IMR-90 (cell line): ENCODE measurements at regions not wholly inside any gene's neighbourhood (a gene's known extent, or its start where the extent isn't known, plus 50 kb on each side); places are given as distances from the start of the nearest gene placed in this dataset.

Experiments
- ATAC-seq: fragments of 200-7000 bp; cut with Tn5 transposase; 2 replicates; pipeline ENCODE4 v1.9.1; 2020; ENCODE audit warnings: low read depth, mild to moderate bottlenecking, moderate library complexity
- BruUV-seq: library from RNA; stranded (reverse); fragments of 400-500 nt; replicated peaks from 2 replicates; lab custom pipeline; 2021; lab: Mats Ljungman, UMichigan
- CTCF ChIA-PET: fragments of 300-600 bp; formaldehyde crosslinking; extraction: SDS; loops from one replicate; lab custom pipeline; 2021; ENCODE audit warnings: antibody characterized with exemption; lab: Yijun Ruan, JAX
- POLR2A ChIA-PET: fragments of 300-600 bp; sonication (Branson Sonifier 250); formaldehyde crosslinking; loops from one replicate; lab custom pipeline; 2022; ENCODE audit warnings: antibody characterized with exemption; ENCODE audit not compliant: unreplicated experiment; lab: Charles Lee
- DNase-seq: peaks from one replicate; pipeline ENCODE4 v3.0.0; 2013
- H2AFZ ChIP-seq: replicated peaks from 2 replicates; pipeline ENCODE3; 2013; ENCODE audit warnings: low read length, mild to moderate bottlenecking; ENCODE audit not compliant: poor library complexity
- H2AK5ac ChIP-seq: 2 replicates; pipeline ENCODE4 v1.6.1; 2013; ENCODE audit warnings: low read depth, low read length, inconsistent platforms
- H2AK9ac ChIP-seq: replicated peaks from 2 replicates; pipeline ENCODE3; 2013; ENCODE audit warnings: mild to moderate bottlenecking, low read depth, low read length, moderate library complexity; ENCODE audit not compliant: poor library complexity
- H2BK120ac ChIP-seq: 2 replicates; pipeline ENCODE4 v1.6.1; 2013; ENCODE audit warnings: low read depth, low read length, inconsistent platforms
- H2BK15ac ChIP-seq: 3 replicates; pipeline ENCODE4 v1.6.1; 2013; ENCODE audit warnings: low read depth, low read length, inconsistent platforms
- H2BK20ac ChIP-seq: 2 replicates; pipeline ENCODE4 v1.6.1; 2013; ENCODE audit warnings: low read depth, mild to moderate bottlenecking, inconsistent platforms, low read length, moderate library complexity
- H2BK5ac ChIP-seq: 2 replicates; pipeline ENCODE4 v1.6.1; 2013; ENCODE audit warnings: mild to moderate bottlenecking, low read depth, low read length, inconsistent platforms; ENCODE audit not compliant: poor library complexity, severe bottlenecking
- H3K14ac ChIP-seq: replicated peaks from 2 replicates; pipeline ENCODE4 v1.6.1; 2013; ENCODE audit warnings: low read depth, low read length, inconsistent platforms
- H3K18ac ChIP-seq: 2 replicates; pipeline ENCODE4 v1.6.1; 2013; ENCODE audit warnings: low read depth, low read length, control low read depth
- H3K23ac ChIP-seq: 2 replicates; pipeline ENCODE4 v1.6.1; 2013; ENCODE audit warnings: low read depth, low read length, inconsistent platforms
- H3K27ac ChIP-seq: 2 replicates; pipeline ENCODE4 v1.5.1; 2013; ENCODE audit warnings: mild to moderate bottlenecking, control low read depth, low read length; ENCODE audit not compliant: insufficient read depth
- H3K27me3 ChIP-seq: 2 replicates; pipeline ENCODE4 v1.6.1; 2013; ENCODE audit warnings: low read length; ENCODE audit not compliant: control insufficient read depth, insufficient read depth
- H3K36me3 ChIP-seq: 2 replicates; pipeline ENCODE4 v1.6.1; 2013; ENCODE audit warnings: low read length, mixed read lengths; ENCODE audit not compliant: control insufficient read depth, insufficient read depth
- H3K4ac ChIP-seq: 2 replicates; pipeline ENCODE4 v1.6.1; 2013; ENCODE audit warnings: low read depth, low read length, inconsistent platforms
- H3K4me1 ChIP-seq: 2 replicates; pipeline ENCODE4 v1.6.1; 2013; ENCODE audit warnings: low read length, mixed read lengths; ENCODE audit not compliant: control insufficient read depth, insufficient read depth
- H3K4me2 ChIP-seq: 2 replicates; pipeline ENCODE4 v1.6.1; 2013; ENCODE audit warnings: low read depth, mild to moderate bottlenecking, control low read depth, low read length, moderate library complexity
- H3K4me3 ChIP-seq: 2 replicates; pipeline ENCODE4 v1.5.1; 2013; ENCODE audit warnings: low read depth, mild to moderate bottlenecking, control low read depth, low read length, moderate library complexity; ENCODE audit not compliant: insufficient read depth
- H3K56ac ChIP-seq: 2 replicates; pipeline ENCODE4 v1.6.1; 2013; ENCODE audit warnings: low read length, inconsistent platforms; ENCODE audit not compliant: insufficient read depth; ENCODE audit errors: extremely low read depth
- H3K79me1 ChIP-seq, 2 experiments: 2 replicates each; pipeline ENCODE4 v1.6.1; 2013; ENCODE audit warnings: low read length in 2 of 2, inconsistent platforms in 1 of 2, low read depth in 1 of 2
- H3K9ac ChIP-seq: 2 replicates; pipeline ENCODE4 v1.6.1; 2013; ENCODE audit warnings: low read depth, low read length, control low read depth
- H3K9me1 ChIP-seq: 2 replicates; pipeline ENCODE4 v1.6.1; 2013; ENCODE audit warnings: low read length, inconsistent platforms; ENCODE audit not compliant: insufficient read depth
- H3K9me3 ChIP-seq: 2 replicates; pipeline ENCODE4 v1.6.1; 2013; ENCODE audit warnings: low read length; ENCODE audit not compliant: control insufficient read depth, insufficient read depth
- H4K20me1 ChIP-seq: 2 replicates; pipeline ENCODE4 v1.6.1; 2013; ENCODE audit warnings: low read length, inconsistent platforms; ENCODE audit not compliant: insufficient read depth
- H4K5ac ChIP-seq: 2 replicates; pipeline ENCODE4 v1.6.1; 2013; ENCODE audit warnings: mild to moderate bottlenecking, low read depth, low read length, control low read depth
- H4K8ac ChIP-seq, 2 experiments: 2 replicates each; pipeline ENCODE4 v1.6.1; 2013; ENCODE audit warnings: low read depth in 2 of 2, low read length in 2 of 2, control low read depth in 1 of 2, inconsistent platforms in 1 of 2
- H4K91ac ChIP-seq: 2 replicates; pipeline ENCODE4 v1.6.1; 2013; ENCODE audit warnings: low read depth, low read length, inconsistent platforms; ENCODE audit not compliant: insufficient read depth
- BHLHE40 ChIP-seq: fragments of 150-350 bp; IDR thresholded peaks from 2 replicates; pipeline ENCODE4 v1.6.1; 2016; ENCODE audit warnings: mild to moderate bottlenecking, low read depth, low read length
- CEBPB ChIP-seq: IDR thresholded peaks from 2 replicates; pipeline ENCODE4 v1.6.1; 2012; ENCODE audit warnings: low read depth, low read length, improper control_type of control experiment
- CHD1 ChIP-seq: IDR thresholded peaks from 2 replicates; pipeline ENCODE4 v1.6.1; 2012; ENCODE audit warnings: low read depth, low read length, improper control_type of control experiment
- CTCF ChIP-seq: conservative IDR thresholded peaks from 2 replicates; pipeline ENCODE4 v1.5.1; 2012; ENCODE audit warnings: mild to moderate bottlenecking, low read depth, low read length, improper control_type of control experiment
- ELK1 ChIP-seq: fragments of 150-350 bp; IDR thresholded peaks from 2 replicates; pipeline ENCODE4 v1.6.1; 2016; ENCODE audit warnings: low read depth, mild to moderate bottlenecking, low read length, moderate library complexity, borderline replicate concordance
- FOS ChIP-seq: fragments of 150-350 bp; IDR thresholded peaks from 2 replicates; pipeline ENCODE4 v1.6.1; 2016; ENCODE audit warnings: low read depth, low read length
- MAFK ChIP-seq: IDR thresholded peaks from 2 replicates; pipeline ENCODE4 v1.6.1; 2012; ENCODE audit warnings: low read depth, low read length, improper control_type of control experiment
- MAZ ChIP-seq: IDR thresholded peaks from 2 replicates; pipeline ENCODE4 v1.6.1; 2012; ENCODE audit warnings: low read depth, mild to moderate bottlenecking, low read length, improper control_type of control experiment, moderate library complexity, borderline replicate concordance
- MXI1 ChIP-seq: IDR thresholded peaks from 2 replicates; pipeline ENCODE4 v1.6.1; 2012; ENCODE audit warnings: low read depth, mild to moderate bottlenecking, low read length, moderate library complexity, borderline replicate concordance
- NFE2L2 ChIP-seq: fragments of 150-350 bp; IDR thresholded peaks from 2 replicates; pipeline ENCODE4 v1.6.1; 2016; ENCODE audit warnings: low read depth, mild to moderate bottlenecking, low read length
- POLR2A ChIP-seq: IDR thresholded peaks from 2 replicates; pipeline ENCODE4 v1.6.1; 2012; ENCODE audit warnings: mild to moderate bottlenecking, low read depth, low read length
- RAD21 ChIP-seq: IDR thresholded peaks from 2 replicates; pipeline ENCODE4 v1.6.1; 2012; ENCODE audit warnings: low read length, improper control_type of control experiment
- RCOR1 ChIP-seq: IDR thresholded peaks from 2 replicates; pipeline ENCODE4 v1.6.1; 2012; ENCODE audit warnings: mild to moderate bottlenecking, low read length, improper control_type of control experiment; ENCODE audit not compliant: insufficient replicate concordance
- RFX5 ChIP-seq: IDR thresholded peaks from 2 replicates; pipeline ENCODE4 v1.8.0; 2012; ENCODE audit warnings: low read depth, mild to moderate bottlenecking, low read length, moderate library complexity
- SMC3 ChIP-seq: fragments of 150-350 bp; IDR thresholded peaks from 2 replicates; pipeline ENCODE4 v1.6.1; 2016; ENCODE audit warnings: low read depth, mild to moderate bottlenecking, antibody characterized with exemption, low read length, moderate library complexity
- USF2 ChIP-seq: fragments of 150-350 bp; IDR thresholded peaks from 2 replicates; pipeline ENCODE4 v1.6.1; 2017; ENCODE audit warnings: mild to moderate bottlenecking, antibody characterized with exemption, low read length, low read depth
- dilution Hi-C: fragments of 300-500 bp; cut with HindIII; formaldehyde crosslinking; loops from one replicate; pipeline ENCODE4 v1.14.3; 2018; ENCODE audit warnings: low sequenced_read_pairs; ENCODE audit not compliant: unreplicated experiment
- in situ Hi-C: fragments of 300-500 bp; cut with MboI; formaldehyde crosslinking; loops from 3 replicates; pipeline ENCODE4 v1.14.3; 2019; ENCODE audit warnings: low sequenced_read_pairs, inconsistent platforms, mixed read lengths
- intact Hi-C: fragments of 100-400 bp; cut with micrococcal nuclease; formaldehyde crosslinking; loops from 2 replicates; pipeline ENCODE4 v1.10.0; 2022

GRCh38 chr9:19640014-19640413 is 148.8 kb downstream of the SLC24A2 start:
- BruUV-seq: no TSS peak
- no peak for DNase-seq
- Histone ChIP-seq H2AFZ (no peak overlapping the region), H2BK5ac (no peak overlapping the region), H4K5ac (no peak overlapping the region), H3K14ac (no peak overlapping the region), H2BK15ac (no peak overlapping the region), H3K9me1 (no peaks in the 10 kb centered on the region), H2AK5ac (no peak overlapping the region), H3K36me3 (no peaks in the 10 kb centered on the region), H3K4ac (no peak overlapping the region), H3K4me1 (no peaks in the 10 kb centered on the region), H3K23ac (no peak overlapping the region), H3K27ac (no peak overlapping the region), H4K20me1 (no peaks in the 10 kb centered on the region), H3K27me3 (no peaks in the 10 kb centered on the region), H3K79me1 (no peaks in the 10 kb centered on the region), H2AK9ac (no peak overlapping the region), H2BK20ac (no peak overlapping the region), H4K8ac (no peak overlapping the region), H3K4me2 (no peak overlapping the region), H4K91ac (no peak overlapping the region), H3K56ac (no peak overlapping the region), H3K4me3 (no peak overlapping the region), H3K9me3 (no peaks in the 10 kb centered on the region), H2BK120ac (no peak overlapping the region), H3K18ac (no peak overlapping the region), H3K9ac (no peak overlapping the region)
- ChIA-PET CTCF (no interaction called here), POLR2A (no interaction called here)
- intact Hi-C loops (loop anchor here (5.0 kb wide), 1 partner anchor 148 kb away; no protein-coding TSS in a partner anchor), dilution Hi-C loops (no loop called here), in situ Hi-C loops (no loop called here)
- no peak for TF ChIP-seq RFX5
- no peak for TF ChIP-seq CEBPB
- TF ChIP-seq MXI1: no peak
- no peak for TF ChIP-seq USF2
- TF ChIP-seq NFE2L2: no peak
- TF ChIP-seq CTCF: no peak
- TF ChIP-seq ELK1: no peak
- TF ChIP-seq BHLHE40: no peak
- TF ChIP-seq RCOR1: no peak
- no peak for TF ChIP-seq FOS
- TF ChIP-seq RAD21: no peak
- TF ChIP-seq POLR2A: no peak
- TF ChIP-seq SMC3: no peak
- TF ChIP-seq MAFK: no peak
- TF ChIP-seq CHD1: no peak
- TF ChIP-seq MAZ: no peak
- ATAC-seq: no peak
